GM19438 (cell line): ENCODE measurements at regions not wholly inside any gene's neighbourhood (a gene's known extent, or its start where the extent isn't known, plus 50 kb on each side); places are given as distances from the start of the nearest gene placed in this dataset.

ENCODE experiments used
- ATAC-seq: cut with Tn5 transposase; IDR thresholded peaks from one replicate; pipeline ENCODE4 v1.9.1; 2021; ENCODE audit warnings: low read depth; ENCODE audit not compliant: unreplicated experiment

DNA sequence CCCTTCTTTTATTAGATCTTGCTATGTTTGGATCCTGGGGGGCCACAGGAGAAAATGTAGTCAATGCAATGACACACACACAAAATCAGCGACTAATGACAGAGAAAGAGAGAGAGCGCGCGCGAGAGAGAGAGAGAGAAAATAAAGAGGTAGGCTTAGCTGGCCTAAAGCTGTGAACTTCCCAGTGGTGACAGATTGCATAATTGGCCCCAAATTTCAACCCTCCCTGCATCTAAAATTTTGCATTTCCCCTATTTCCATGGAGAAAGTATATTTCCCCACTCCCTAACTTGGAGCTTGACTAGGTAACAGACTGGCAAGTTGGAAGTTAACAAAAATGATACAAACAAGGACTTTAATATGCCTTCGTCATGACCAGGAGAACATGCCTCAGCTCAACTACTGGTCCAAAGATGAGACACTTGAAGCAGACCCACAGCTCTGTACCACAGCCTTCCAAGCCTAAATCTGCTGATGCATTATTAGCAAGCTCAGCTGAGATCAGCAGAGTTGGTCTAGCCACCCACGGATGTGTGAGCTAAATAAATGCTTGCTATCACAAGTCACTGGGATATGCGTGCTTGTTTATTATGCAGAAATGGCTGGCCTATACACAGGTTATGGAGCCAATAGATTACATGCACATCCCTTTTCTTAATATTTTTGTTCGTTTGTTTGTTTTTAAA lies 118.1 kb upstream of the PRDM1 start:
- ATAC-seq: no peak

- no peak for ATAC-seq
Observed at GRCh38 chr6:105966481-105966880, 119.7 kb upstream of the PRDM1 start.

DNA sequence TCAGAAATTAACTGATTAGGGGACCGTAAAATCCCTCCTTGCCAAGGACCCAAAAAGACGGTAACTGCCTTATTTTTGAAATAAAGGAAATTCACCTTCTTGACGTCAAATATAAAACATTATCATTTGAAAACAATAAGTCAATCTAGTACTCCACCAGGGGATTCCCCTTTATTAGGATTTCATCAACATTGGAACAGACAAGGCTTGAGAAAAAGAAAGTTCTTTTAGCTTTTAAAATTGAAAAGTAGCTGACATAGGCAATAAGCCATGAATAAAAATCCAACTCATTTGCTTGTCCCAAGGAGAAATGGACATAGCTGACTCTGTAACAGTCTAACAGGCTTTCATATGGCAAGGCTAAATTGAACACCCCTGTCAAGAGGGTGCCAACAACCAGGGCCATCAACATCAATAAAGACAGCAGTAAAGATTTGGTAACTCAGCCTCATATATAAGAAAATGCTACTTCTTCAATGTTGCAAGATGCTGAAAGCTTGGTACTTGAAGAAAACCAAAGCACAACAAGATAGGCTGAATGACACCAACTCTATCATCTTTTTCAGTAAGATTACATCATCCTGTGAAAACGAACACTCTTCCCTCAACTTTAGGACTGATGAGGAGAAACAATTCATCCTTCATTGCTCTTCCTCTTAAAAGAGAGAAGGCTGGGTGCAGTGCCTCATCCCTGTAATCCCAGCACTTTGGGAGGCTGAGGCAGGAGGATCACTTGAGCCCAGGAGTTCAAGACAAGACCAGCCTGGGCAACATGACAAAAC lies 121.0 kb upstream of the PRDM1 start:
- no peak for ATAC-seq

DNA sequence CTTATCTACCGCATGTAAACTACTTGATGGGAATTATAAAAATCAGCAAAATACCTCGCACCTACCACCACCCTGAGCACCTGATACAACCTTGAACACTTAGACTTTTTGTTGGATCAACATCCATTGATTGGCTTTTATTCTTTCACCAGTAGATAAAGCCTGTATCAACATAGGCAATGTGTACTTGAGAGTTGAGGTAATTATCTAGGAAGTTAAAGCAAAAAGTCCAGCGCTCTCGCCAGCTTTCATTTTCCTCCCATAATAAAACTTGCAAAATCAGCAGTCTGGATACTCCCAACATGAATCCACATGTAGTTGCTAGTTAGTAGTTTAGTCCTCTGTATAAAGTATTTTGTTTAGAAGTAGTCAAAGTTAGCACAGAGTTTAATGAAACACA lies 132.0 kb upstream of the PRDM1 start:
- no peak for ATAC-seq

GRCh38 chr6:105952772-105953690 lies 133.1 kb upstream of the PRDM1 start:
- no peak for ATAC-seq

DNA sequence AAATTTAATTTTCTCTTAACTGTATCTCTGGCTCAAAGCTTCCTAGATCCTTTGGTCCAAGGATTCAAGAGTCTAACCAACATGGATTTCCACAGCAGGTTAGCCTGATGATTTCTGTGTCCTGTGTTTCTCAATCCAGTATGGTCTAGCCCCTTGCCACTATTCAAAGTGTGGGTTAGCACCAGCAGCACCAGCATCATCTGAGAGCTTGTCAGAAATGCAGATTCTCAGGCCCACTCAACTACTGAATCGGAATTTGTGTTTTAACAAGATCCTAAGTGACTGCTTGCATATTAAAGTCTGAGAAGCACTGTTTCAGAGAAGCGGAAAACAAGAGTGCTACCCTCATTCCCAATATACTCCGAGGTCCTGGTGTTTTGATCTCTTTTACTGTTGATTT lies 133.8 kb upstream of the PRDM1 start:
- ATAC-seq: no peak

- ATAC-seq: no peak
Observed at GRCh38 chr6:105951322-105951721, 134.8 kb upstream of the PRDM1 start.

DNA sequence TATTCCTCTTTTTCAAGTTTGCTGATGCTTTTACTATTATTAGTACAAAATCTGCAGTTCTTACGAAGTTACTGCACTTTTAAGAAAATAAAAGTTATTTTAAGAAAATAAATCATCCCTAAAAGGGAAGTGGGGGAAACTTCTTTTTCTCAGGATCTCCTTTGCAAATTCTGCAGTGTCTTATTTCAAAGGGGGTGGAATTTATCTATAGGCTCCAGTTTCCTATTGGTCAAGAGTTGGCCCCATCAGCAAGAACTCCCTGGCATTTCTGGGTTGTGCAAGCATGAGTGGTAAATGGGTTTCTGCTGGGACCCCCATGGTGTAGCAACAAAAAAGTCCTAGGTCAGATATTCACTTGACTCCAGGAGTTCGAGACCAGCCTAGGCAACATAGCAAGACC lies 136.3 kb upstream of the PRDM1 start:
- ATAC-seq: no peak

DNA sequence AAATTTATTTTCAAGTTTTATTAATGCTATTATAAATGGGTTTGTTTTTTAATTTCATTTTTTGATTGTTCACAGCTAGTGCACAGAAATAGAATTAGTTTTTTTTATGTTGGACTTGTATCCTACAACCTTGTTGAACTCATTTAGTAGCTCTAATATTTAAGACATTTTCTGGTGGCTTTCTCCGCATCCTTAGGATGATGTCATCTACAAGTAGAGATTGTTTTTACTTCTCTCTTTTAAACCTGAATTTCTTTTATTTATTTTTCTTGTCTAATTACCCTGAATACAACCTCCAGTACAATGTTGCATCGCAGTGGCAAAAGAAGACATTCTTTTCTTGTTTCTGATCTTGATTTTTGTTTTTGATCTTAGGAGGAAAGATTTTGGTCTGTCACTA lies 142.6 kb upstream of the PRDM1 start:
- no peak for ATAC-seq

DNA sequence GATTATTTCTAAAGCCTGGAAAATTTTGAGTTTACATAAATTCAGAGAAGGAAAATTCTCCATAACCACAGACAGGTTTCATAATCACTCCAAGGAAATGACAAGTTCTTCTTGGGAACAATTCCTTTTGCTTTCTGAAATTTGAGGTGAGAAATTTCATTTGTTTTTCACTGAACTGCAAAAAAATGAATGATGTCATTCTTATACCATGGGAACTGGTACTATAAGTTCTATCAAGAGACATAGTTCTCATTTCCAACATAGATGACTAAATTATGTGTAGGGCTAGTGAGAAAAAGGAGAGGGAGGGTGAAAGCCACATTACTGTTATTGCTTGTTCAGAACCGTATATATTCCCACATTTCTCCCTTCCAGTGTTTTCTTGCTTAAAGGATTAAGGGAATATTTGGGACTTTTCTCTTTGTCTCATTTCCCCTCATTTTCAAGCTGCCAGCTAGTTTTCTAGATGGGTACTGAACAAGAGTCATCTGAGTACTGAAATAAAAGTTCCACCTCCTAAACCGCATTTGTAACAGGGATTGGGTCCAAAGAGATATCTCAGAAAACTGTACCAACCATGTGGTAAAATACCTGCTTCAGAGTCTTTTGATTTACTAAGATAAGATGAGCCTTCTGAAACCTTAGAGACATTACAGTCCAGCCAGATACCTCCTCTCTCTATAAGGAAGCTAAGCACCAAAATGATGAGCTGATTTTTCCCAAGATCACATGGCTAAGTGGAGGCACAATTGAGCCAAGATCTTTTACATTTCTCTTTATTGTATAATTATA lies 144.3 kb upstream of the PRDM1 start:
- no peak for ATAC-seq

GRCh38 chr6:105940990-105941389 lies 145.1 kb upstream of the PRDM1 start:
- ATAC-seq: no peak

GRCh38 chr6:105936972-105937371 lies 149.2 kb upstream of the PRDM1 start:
- ATAC-seq: no peak

DNA sequence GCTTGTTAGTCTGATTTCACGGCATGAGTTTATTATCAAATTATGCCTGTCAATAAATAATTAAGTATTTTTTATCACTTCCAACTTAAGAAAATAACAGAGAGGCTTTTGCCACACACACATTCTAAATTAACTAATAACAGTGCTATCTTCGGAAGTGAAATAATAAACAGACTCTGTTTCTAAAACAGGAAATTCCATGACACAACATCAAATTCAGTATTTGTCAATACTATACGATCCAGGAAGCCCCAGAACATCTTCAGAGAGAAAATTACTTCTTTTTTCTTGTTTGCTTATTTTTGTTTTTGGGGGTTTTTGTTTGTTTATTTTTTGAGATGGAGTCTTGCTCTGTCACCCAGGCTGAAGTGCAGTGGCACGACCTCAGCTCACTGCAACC lies 150.7 kb upstream of the PRDM1 start:
- no peak for ATAC-seq

DNA sequence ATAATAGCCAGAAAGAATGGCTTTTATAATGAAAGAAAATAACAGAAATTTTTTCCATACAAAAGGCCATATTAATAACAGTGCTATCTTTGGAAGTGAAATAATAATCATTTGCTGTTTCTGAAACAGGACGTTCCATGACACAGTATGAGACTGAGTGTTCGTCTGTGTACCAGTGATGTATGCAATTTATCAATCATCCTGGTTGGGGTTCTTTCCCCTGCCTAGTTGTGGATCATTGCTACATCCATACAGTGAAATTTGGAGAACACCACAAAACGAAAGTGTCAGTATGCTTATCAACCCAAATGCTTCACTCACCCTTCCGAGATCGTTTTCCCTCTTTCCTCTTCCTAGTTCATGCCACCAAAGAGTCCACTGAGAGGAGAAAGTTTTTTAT lies 151.4 kb upstream of the PRDM1 start:
- no peak for ATAC-seq

GRCh38 chr6:105932440-105932839 lies 153.7 kb upstream of the PRDM1 start:
- no peak for ATAC-seq

DNA sequence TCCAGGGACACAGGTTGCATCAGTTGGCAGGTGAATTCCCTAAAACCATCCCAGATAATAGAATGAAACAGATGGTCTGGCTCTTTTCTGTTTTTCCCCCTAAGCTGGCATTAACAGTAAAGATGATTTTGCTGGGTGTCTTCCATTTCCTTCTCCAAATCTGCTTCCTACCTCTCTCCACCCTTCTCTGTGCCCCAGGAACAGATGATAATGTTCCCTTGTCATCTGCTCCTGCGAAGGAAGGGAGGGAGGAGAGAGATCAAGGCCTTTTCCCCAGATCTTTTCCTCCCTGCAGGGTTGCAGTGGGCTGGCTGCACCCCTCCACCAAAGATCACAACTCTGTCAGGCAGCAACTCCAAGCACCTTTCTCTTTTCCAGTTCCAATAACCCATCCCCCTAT lies 156.5 kb upstream of the PRDM1 start:
- ATAC-seq: no peak

DNA sequence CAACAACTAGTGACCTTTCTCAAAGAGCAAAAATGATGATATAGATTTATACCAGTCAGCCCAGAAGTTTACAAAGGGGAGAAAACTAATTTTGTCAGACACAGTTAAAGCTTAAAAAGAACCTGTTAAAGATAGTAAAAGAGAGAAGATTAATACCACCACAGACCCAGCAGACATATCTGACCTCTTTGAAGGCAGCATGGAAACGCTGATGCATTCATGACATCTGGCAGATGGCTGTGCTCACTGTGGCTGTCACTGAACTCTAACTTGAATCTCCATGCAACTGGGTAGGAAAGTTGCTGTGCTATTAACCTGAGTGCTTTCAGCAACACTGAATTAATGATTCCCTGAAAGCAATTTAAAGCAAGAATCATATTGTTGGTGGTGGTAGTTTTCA lies 159.8 kb upstream of the PRDM1 start:
- no peak for ATAC-seq

DNA sequence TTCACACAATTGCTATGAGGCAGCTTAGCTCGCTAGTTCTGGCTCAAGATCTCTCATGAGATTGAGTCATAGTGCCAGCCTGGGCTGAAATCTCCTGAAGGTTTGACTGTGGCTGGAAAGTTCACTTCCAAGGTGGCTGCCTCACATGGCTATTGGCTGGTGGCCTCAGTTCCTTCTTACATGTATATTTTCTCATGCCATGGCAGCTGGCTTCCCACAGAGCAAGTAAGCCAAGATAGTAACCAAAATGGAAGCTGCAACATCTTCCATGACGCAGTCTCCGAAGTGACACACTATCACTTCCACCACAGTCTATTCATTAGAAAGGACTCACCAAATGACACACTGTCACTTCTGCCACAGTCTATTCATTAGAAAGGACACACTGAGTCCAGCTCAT lies 160.4 kb upstream of the PRDM1 start:
- no peak for ATAC-seq

DNA sequence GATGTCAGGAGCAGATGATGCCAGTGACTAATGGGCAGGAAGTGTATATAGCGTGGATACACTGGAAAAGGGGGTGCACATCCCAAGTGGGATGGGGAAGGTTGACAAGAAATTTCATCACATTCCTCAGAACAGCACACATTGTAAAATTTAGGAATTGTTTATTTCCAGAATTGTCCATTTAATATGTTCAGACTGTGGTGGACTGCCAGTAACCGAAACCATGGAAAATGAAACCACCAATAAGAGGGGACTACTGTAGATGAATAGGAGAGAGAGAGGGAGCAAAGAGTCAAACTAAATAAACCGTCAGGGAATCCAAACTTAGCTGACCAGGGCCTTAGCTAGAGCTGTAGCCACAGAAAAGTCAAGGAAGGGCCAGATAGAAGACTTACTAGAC lies 164.4 kb upstream of the PRDM1 start:
- ATAC-seq: no peak

- ATAC-seq: no peak
Observed at GRCh38 chr6:105920071-105920470, 166.1 kb upstream of the PRDM1 start.
